ENCODE measurements at regions not wholly inside any gene's neighbourhood (a gene's known extent, or its start where the extent isn't known, plus 50 kb on each side); places are given as distances from the start of the nearest gene placed in this dataset.
"Not testable (repeated sequence)": the region's sequence is repeated elsewhere in the genome, so short reads cannot be mapped to it uniquely, and the experiment has no call there.

- H3K4me1 ChIP-seq (ENCODE audit: insufficient read depth, low read length, poor library complexity, severe bottlenecking), result no peaks in the 10 kb centered on the region
- no peaks in the 10 kb centered on the region for H3K36me3 ChIP-seq (ENCODE audit: insufficient read depth, low read length)
- no peaks in the 10 kb centered on the region for H4K20me1 ChIP-seq (ENCODE audit: insufficient read depth, low read length, poor library complexity, severe bottlenecking)
- no peaks in the 10 kb centered on the region for H3K9me3 ChIP-seq (ENCODE audit: insufficient read depth, low read depth, low read length)
- no peak overlapping the region for H3K4me3 ChIP-seq (ENCODE audit: low read length, poor library complexity, severe bottlenecking)
- H3F3A ChIP-seq (ENCODE audit: low read depth), result no peaks in the 10 kb centered on the region
- H2AFZ ChIP-seq (ENCODE audit: low read length), result no peak overlapping the region
- no peaks in the 10 kb centered on the region for H3K79me2 ChIP-seq (ENCODE audit: insufficient read depth, low read length)
- no peak overlapping the region for H3K9ac ChIP-seq (ENCODE audit: low read depth, low read length, poor library complexity, severe bottlenecking)
- H3K4me2 ChIP-seq (ENCODE audit: low read depth, low read length, poor library complexity, severe bottlenecking), result no peak overlapping the region
- no peaks in the 10 kb centered on the region for H3K9me2 ChIP-seq (replicated peaks; ENCODE audit: low read depth, low read length)
- H3K27me3 ChIP-seq (ENCODE audit: insufficient read depth, low read length, poor library complexity, severe bottlenecking), result no peaks in the 10 kb centered on the region
- TF ChIP-seq, protein P1, sequence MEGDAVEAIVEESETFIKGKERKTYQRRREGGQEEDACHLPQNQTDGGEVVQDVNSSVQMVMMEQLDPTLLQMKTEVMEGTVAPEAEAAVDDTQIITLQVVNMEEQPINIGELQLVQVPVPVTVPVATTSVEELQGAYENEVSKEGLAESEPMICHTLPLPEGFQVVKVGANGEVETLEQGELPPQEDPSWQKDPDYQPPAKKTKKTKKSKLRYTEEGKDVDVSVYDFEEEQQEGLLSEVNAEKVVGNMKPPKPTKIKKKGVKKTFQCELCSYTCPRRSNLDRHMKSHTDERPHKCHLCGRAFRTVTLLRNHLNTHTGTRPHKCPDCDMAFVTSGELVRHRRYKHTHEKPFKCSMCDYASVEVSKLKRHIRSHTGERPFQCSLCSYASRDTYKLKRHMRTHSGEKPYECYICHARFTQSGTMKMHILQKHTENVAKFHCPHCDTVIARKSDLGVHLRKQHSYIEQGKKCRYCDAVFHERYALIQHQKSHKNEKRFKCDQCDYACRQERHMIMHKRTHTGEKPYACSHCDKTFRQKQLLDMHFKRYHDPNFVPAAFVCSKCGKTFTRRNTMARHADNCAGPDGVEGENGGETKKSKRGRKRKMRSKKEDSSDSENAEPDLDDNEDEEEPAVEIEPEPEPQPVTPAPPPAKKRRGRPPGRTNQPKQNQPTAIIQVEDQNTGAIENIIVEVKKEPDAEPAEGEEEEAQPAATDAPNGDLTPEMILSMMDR (conservative IDR thresholded peaks at IDR 0.05; ENCODE audit: low read length), result no peak
- no peak for TF ChIP-seq EZH2phosphoT487 (IDR thresholded peaks at IDR 0.05; ENCODE audit: borderline replicate concordance)
Observed at GRCh38 chr20:54909702-54910101, 434.3 kb downstream of the DOK5 start.

- not testable (repeated sequence) for H3K4me1 ChIP-seq (ENCODE audit: insufficient read depth, low read length, poor library complexity, severe bottlenecking); H3K9ac ChIP-seq (ENCODE audit: low read depth, low read length, poor library complexity, severe bottlenecking); H4K20me1 ChIP-seq (ENCODE audit: insufficient read depth, low read length, poor library complexity, severe bottlenecking); H3K27me3 ChIP-seq (ENCODE audit: insufficient read depth, low read length, poor library complexity, severe bottlenecking); H3K36me3 ChIP-seq (ENCODE audit: insufficient read depth, low read length); H3K4me3 ChIP-seq (ENCODE audit: low read length, poor library complexity, severe bottlenecking); H3K4me2 ChIP-seq (ENCODE audit: low read depth, low read length, poor library complexity, severe bottlenecking); H3F3A ChIP-seq (ENCODE audit: low read depth); H3K9me2 ChIP-seq (replicated peaks; ENCODE audit: low read depth, low read length); H2AFZ ChIP-seq (ENCODE audit: low read length); H3K9me3 ChIP-seq (ENCODE audit: insufficient read depth, low read depth, low read length); H3K79me2 ChIP-seq (ENCODE audit: insufficient read depth, low read length)
Observed at GRCh38 chr20:54906134-54906533, 430.7 kb downstream of the DOK5 start.

- Histone ChIP-seq H3K4me3 (ENCODE audit: low read length, poor library complexity, severe bottlenecking) (no peak overlapping the region), H3F3A (ENCODE audit: low read depth) (no peaks in the 10 kb centered on the region), H2AFZ (ENCODE audit: low read length) (no peak overlapping the region), H3K36me3 (ENCODE audit: insufficient read depth, low read length) (no peaks in the 10 kb centered on the region), H4K20me1 (ENCODE audit: insufficient read depth, low read length, poor library complexity, severe bottlenecking) (no peaks in the 10 kb centered on the region), H3K9ac (ENCODE audit: low read depth, low read length, poor library complexity, severe bottlenecking) (no peak overlapping the region), H3K4me1 (ENCODE audit: insufficient read depth, low read length, poor library complexity, severe bottlenecking) (no peaks in the 10 kb centered on the region), H3K9me2 (replicated peaks; ENCODE audit: low read depth, low read length) (no peaks in the 10 kb centered on the region), H3K9me3 (ENCODE audit: insufficient read depth, low read depth, low read length) (no peaks in the 10 kb centered on the region), H3K79me2 (ENCODE audit: insufficient read depth, low read length) (no peaks in the 10 kb centered on the region), H3K27me3 (ENCODE audit: insufficient read depth, low read length, poor library complexity, severe bottlenecking) (no peaks in the 10 kb centered on the region), H3K4me2 (ENCODE audit: low read depth, low read length, poor library complexity, severe bottlenecking) (no peak overlapping the region)
- TF ChIP-seq, protein P1 (conservative IDR thresholded peaks at IDR 0.05; ENCODE audit: low read length), result no peak
- no peak for TF ChIP-seq EZH2phosphoT487 (IDR thresholded peaks at IDR 0.05; ENCODE audit: borderline replicate concordance)
Observed at GRCh38 chr20:54897787-54898186, 422.4 kb downstream of the DOK5 start.

DNA sequence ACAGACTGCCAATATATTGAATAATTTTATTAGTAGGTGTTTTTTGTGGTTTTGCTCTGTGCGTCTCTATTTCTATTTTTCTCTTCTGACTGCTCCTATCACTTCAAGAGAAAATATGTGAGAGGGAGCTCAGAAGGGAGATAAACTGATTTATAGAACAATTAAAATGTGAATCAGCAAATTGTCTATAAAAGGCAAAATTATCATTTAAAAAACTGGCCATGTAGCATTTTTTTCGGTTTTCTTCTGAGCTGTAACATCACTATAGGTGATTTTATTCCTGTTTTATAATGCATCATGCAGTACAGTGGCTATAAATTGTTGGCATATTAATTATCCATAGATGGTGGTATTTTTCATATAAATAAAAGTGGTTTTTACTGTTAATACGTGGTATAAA is 416.5 kb downstream of the DOK5 start:
- H3K4me1 ChIP-seq (ENCODE audit: insufficient read depth, low read length, poor library complexity, severe bottlenecking), result no peaks in the 10 kb centered on the region
- H3K27me3 ChIP-seq (ENCODE audit: insufficient read depth, low read length, poor library complexity, severe bottlenecking), result no peaks in the 10 kb centered on the region
- no peaks in the 10 kb centered on the region for H3K9me2 ChIP-seq (replicated peaks; ENCODE audit: low read depth, low read length)
- H2AFZ ChIP-seq (ENCODE audit: low read length), result no peak overlapping the region
- H3F3A ChIP-seq (ENCODE audit: low read depth), result no peaks in the 10 kb centered on the region
- no peak for TF ChIP-seq EZH2phosphoT487 (IDR thresholded peaks at IDR 0.05; ENCODE audit: borderline replicate concordance)
- TF ChIP-seq, protein P1 (conservative IDR thresholded peaks at IDR 0.05; ENCODE audit: low read length), result no peak
- no peak overlapping the region for H3K9ac ChIP-seq (ENCODE audit: low read depth, low read length, poor library complexity, severe bottlenecking)
- no peaks in the 10 kb centered on the region for H3K9me3 ChIP-seq (ENCODE audit: insufficient read depth, low read depth, low read length)
- H3K4me2 ChIP-seq (ENCODE audit: low read depth, low read length, poor library complexity, severe bottlenecking), result no peak overlapping the region
- no peaks in the 10 kb centered on the region for H3K36me3 ChIP-seq (ENCODE audit: insufficient read depth, low read length)
- no peaks in the 10 kb centered on the region for H4K20me1 ChIP-seq (ENCODE audit: insufficient read depth, low read length, poor library complexity, severe bottlenecking)
- no peaks in the 10 kb centered on the region for H3K79me2 ChIP-seq (ENCODE audit: insufficient read depth, low read length)
- no peak overlapping the region for H3K4me3 ChIP-seq (ENCODE audit: low read length, poor library complexity, severe bottlenecking)
